A673 (cell line): ENCODE measurements at regions not wholly inside any gene's neighbourhood (a gene's known extent, or its start where the extent isn't known, plus 50 kb on each side); places are given as distances from the start of the nearest gene placed in this dataset.

Experiments used
- BruUV-seq: library from RNA; stranded (reverse); fragments of 400-500 nt; replicated peaks from 2 replicates; lab custom pipeline; 2021; lab: Mats Ljungman, UMichigan
- CTCF ChIA-PET: fragments of 300-600 bp; sonication (Branson Sonifier 250); formaldehyde crosslinking; loops from one replicate; lab custom pipeline; 2022; ENCODE audit warnings: antibody characterized with exemption; lab: Charles Lee
- POLR2A ChIA-PET: fragments of 300-600 bp; sonication (Branson Sonifier 250); formaldehyde crosslinking; loops from one replicate; lab custom pipeline; 2022; ENCODE audit warnings: antibody characterized with exemption; ENCODE audit not compliant: low non-redundant PET; lab: Charles Lee
- DNase-seq: peaks from one replicate; pipeline ENCODE4 v3.0.0-alpha.2; 2015; ENCODE audit warnings: low spot score
- H3K27ac ChIP-seq: fragments of 200-600 bp; sonication (generic); 2 replicates; pipeline ENCODE4 v1.5.1; 2016; ENCODE audit warnings: mixed run types, low read depth, mild to moderate bottlenecking, mixed read lengths, antibody characterized with exemption, low read length; ENCODE audit not compliant: poor library complexity, severe bottlenecking
- H3K27me3 ChIP-seq: fragments of 200-600 bp; sonication (generic); replicated peaks from 2 replicates; pipeline ENCODE4 v1.6.1; 2017; ENCODE audit warnings: mixed run types, low read depth, mild to moderate bottlenecking, mixed read lengths, antibody characterized with exemption, low read length; ENCODE audit not compliant: insufficient read depth, poor library complexity
- H3K36me3 ChIP-seq: fragments of 200-600 bp; sonication (generic); 2 replicates; pipeline ENCODE4 v1.6.1; 2016; ENCODE audit warnings: mixed run types, mild to moderate bottlenecking, mixed read lengths, antibody characterized with exemption, low read length; ENCODE audit not compliant: insufficient read depth, poor library complexity, severe bottlenecking
- H3K4me1 ChIP-seq: fragments of 200-600 bp; sonication (generic); 2 replicates; pipeline ENCODE4 v1.6.1; 2017; ENCODE audit warnings: mixed run types, mild to moderate bottlenecking, mixed read lengths, antibody characterized with exemption, low read length; ENCODE audit not compliant: insufficient read depth, poor library complexity, severe bottlenecking
- H3K4me3 ChIP-seq: fragments of 200-600 bp; sonication (generic); 2 replicates; pipeline ENCODE4 v1.5.1; 2016; ENCODE audit warnings: low read depth, mixed run types, mild to moderate bottlenecking, mixed read lengths, low read length; ENCODE audit not compliant: poor library complexity, severe bottlenecking
- H3K9me3 ChIP-seq: fragments of 200-600 bp; sonication (generic); 2 replicates; pipeline ENCODE4 v1.6.1; 2016; ENCODE audit warnings: mixed run types, low read depth, mild to moderate bottlenecking, mixed read lengths, antibody characterized with exemption, low read length; ENCODE audit not compliant: poor library complexity, severe bottlenecking
- CTCF ChIP-seq: fragments of 300-800, 200-600 bp; sonication (generic); conservative IDR thresholded peaks from 2 replicates; pipeline ENCODE4 v1.5.1; 2017; ENCODE audit warnings: low read depth, mild to moderate bottlenecking, antibody characterized with exemption, low read length, moderate library complexity, mixed read lengths
- EZH2 ChIP-seq: fragments of 200-600 bp; sonication (generic); IDR thresholded peaks from 2 replicates; pipeline ENCODE4 v1.6.1; 2017; ENCODE audit warnings: borderline replicate concordance, low read depth, mild to moderate bottlenecking, mixed read lengths, antibody characterized with exemption, low read length; ENCODE audit not compliant: poor library complexity, severe bottlenecking
- intact Hi-C: fragments of 100-400 bp; cut with micrococcal nuclease; formaldehyde crosslinking; loops from one replicate; pipeline ENCODE4 v1.10.0; 2022; ENCODE audit not compliant: unreplicated experiment

DNA sequence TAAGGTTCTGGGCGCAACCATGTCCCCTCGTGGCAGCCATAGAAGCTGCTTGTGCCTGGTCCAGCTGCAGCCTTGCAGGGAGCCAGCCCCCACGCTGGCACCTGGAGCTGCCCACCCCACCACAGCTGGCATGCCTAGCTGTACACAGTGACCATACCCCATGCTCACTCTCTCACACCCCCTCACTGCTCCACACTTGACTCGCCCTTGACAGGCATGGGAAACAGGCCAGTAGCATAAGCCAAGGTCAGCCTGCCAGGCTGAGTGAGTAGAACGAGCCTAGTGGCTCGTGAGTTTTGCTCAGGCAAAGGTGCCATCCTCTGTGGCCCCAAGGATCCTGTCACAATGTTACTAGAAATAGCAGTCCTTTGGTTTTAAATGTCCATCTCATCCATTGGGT, 52.7 kb upstream of the CADM2 start:
- intact Hi-C loops, result no loop called here
- no TSS peak for BruUV-seq
- no peaks in the 10 kb centered on the region for H3K9me3 ChIP-seq
- no peak for DNase-seq
- ChIA-PET CTCF (no interaction called here), POLR2A (no interaction called here)
- TF ChIP-seq EZH2 (no peak), CTCF (no peak)
- H3K27me3 ChIP-seq, result no peaks in the 10 kb centered on the region
- H3K36me3 ChIP-seq, result no peaks in the 10 kb centered on the region
- H3K4me1 ChIP-seq, result no peaks in the 10 kb centered on the region
- H3K27ac ChIP-seq, result no peak overlapping the region
- H3K4me3 ChIP-seq, result no peak overlapping the region
